Gastroesophageal sphincter (tissue), 4 donors: ENCODE measurements at regions not wholly inside any gene's neighbourhood (a gene's known extent, or its start where the extent isn't known, plus 50 kb on each side); places are given as distances from the start of the nearest gene placed in this dataset.

Experiments
- ATAC-seq: fragments of 150-250 bp; one replicate; pipeline ENCODE4 v1.9.1; 2016; ENCODE audit warnings: mild to moderate bottlenecking, moderate library complexity
- H3K27ac ChIP-seq, 4 donors: fragments of 200-600 bp; sonication (generic) in 3 of 4; 1 replicate in 3 of 4; 2 replicates in 1 of 4; pipeline ENCODE4 v1.5.1; 2016 to 2019
- H3K27me3 ChIP-seq: fragments of 200-600 bp; sonication (generic); one replicate; pipeline ENCODE4 v1.5.1; 2019
- H3K36me3 ChIP-seq, 2 donors: fragments of 200-600 bp; sonication (generic); one replicate each; pipeline ENCODE4 v1.5.1; 2019; ENCODE audit warnings: control low read depth in 1 of 2
- H3K4me1 ChIP-seq, 3 donors: fragments of 200-600 bp; sonication (generic); 1 replicate in 2 of 3; 2 replicates in 1 of 3; pipeline ENCODE4 v1.5.1; 2016 to 2019; ENCODE audit warnings: control low read depth in 2 of 3
- H3K4me3 ChIP-seq, 2 donors: fragments of 200-600 bp; sonication (generic); one replicate each; pipeline ENCODE4 v1.5.1; 2019; ENCODE audit warnings: mild to moderate bottlenecking in 1 of 2, moderate library complexity in 1 of 2
- H3K9me3 ChIP-seq, 3 donors: fragments of 200-600 bp; sonication (generic); one replicate each; pipeline ENCODE4 v1.5.1; 2017 to 2019; ENCODE audit warnings: control low read depth in 2 of 3
- EP300 ChIP-seq: sonication (generic); formaldehyde crosslinking; IDR thresholded peaks from one replicate; pipeline ENCODE4 v1.6.1; 2017; ENCODE audit warnings: antibody characterized with exemption, mild to moderate bottlenecking
- POLR2A ChIP-seq, 2 donors: fragments of 450-650 bp; IDR thresholded peaks; one replicate each; pipeline ENCODE4 v1.6.1; 2017; ENCODE audit warnings: antibody characterized with exemption in 2 of 2, mild to moderate bottlenecking in 2 of 2, moderate library complexity in 1 of 2
- POLR2AphosphoS5 ChIP-seq: sonication (generic); formaldehyde crosslinking; IDR thresholded peaks from one replicate; pipeline ENCODE4 v1.6.1; 2017; ENCODE audit warnings: antibody characterized with exemption
- WGBS, 2 donors: methylation state at CpG; one replicate each; pipeline ENCODE4 v1.1.5; 2018; ENCODE audit warnings: low coverage in 1 of 2; 5-methylcytosine and 5-hydroxymethylcytosine counted together
- TF ChIP-seq, protein P1 (sequence below), 4 experiments: fragments of 200-600 bp in 2 of 4; fragments of 450-650 bp in 2 of 4; sonication (generic) in 1 of 4; IDR thresholded peaks; one replicate each; pipeline ENCODE4 v1.5.1; 2017 to 2019; ENCODE audit warnings: antibody characterized with exemption in 4 of 4, mild to moderate bottlenecking in 2 of 4, moderate library complexity in 2 of 4

DNA sequence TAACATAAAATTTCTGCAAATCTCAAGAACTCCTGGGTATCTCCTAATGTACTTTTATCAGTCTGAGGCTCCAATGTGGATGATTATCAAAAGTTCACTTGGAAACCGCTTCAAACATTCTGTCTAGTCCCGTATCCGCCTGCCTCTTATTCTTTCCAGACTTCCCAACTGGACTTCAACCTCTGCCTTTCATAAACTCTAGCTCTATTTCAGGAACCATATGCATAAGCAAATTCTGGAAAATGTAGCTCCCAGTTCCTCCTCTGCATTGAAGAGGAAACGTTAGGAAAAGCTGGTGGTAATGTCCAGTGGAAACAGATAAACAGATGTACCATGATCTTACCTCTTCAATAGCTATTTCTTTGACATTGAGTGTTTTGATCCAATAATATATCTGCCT lies 285.0 kb downstream of the KCNJ2 start:
- H3K36me3 ChIP-seq, result no peaks in the 10 kb centered on the region
- H3K4me3 ChIP-seq, result no peak overlapping the region
- H3K27me3 ChIP-seq, result no peaks in the 10 kb centered on the region
- no peaks in the 10 kb centered on the region for H3K9me3 ChIP-seq
- no peaks in the 10 kb centered on the region for H3K4me1 ChIP-seq
- no peak overlapping the region for H3K27ac ChIP-seq
- TF ChIP-seq EP300 (no peak), POLR2AphosphoS5 (no peak), POLR2A (IDR thresholded peaks at IDR 0.05) (no peak)
- TF ChIP-seq, protein P1, sequence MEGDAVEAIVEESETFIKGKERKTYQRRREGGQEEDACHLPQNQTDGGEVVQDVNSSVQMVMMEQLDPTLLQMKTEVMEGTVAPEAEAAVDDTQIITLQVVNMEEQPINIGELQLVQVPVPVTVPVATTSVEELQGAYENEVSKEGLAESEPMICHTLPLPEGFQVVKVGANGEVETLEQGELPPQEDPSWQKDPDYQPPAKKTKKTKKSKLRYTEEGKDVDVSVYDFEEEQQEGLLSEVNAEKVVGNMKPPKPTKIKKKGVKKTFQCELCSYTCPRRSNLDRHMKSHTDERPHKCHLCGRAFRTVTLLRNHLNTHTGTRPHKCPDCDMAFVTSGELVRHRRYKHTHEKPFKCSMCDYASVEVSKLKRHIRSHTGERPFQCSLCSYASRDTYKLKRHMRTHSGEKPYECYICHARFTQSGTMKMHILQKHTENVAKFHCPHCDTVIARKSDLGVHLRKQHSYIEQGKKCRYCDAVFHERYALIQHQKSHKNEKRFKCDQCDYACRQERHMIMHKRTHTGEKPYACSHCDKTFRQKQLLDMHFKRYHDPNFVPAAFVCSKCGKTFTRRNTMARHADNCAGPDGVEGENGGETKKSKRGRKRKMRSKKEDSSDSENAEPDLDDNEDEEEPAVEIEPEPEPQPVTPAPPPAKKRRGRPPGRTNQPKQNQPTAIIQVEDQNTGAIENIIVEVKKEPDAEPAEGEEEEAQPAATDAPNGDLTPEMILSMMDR (IDR thresholded peaks at IDR 0.05), result no peak
- 62 to 77% methylated on average over 4 of the region's 4 CpGs for WGBS, 2 donors
- ATAC-seq, result no peak

DNA sequence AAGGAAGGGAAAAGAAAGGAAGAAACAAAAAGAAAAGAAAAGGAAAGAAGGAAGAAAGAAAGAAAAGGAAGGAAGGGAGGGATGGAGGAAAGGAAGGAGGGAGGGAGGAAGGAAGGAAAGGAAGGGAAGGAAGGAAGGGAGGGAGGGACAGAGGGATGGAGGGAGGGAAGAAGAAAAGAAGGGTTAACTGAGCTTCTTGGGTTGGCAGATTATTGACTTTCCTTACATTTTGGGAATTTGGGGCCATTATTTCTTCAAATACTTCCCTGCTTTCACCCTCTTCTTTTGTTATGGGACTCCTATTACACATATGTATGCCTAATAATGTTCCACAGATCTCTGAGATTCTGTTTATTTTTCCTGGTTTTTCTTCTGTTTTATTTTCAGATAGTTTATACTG lies 285.6 kb downstream of the KCNJ2 start:
- H3K36me3 ChIP-seq, result no peaks in the 10 kb centered on the region
- H3K27me3 ChIP-seq, result no peaks in the 10 kb centered on the region
- TF ChIP-seq POLR2AphosphoS5, result no peak
- TF ChIP-seq, protein P1 (IDR thresholded peaks at IDR 0.05), result no peak
- TF ChIP-seq EP300, result no peak
- no peak for TF ChIP-seq POLR2A (IDR thresholded peaks at IDR 0.05)
- no peak overlapping the region for H3K4me3 ChIP-seq
- H3K27ac ChIP-seq, result no peak overlapping the region
- ATAC-seq, result no peak
- no peaks in the 10 kb centered on the region for H3K4me1 ChIP-seq
- no peaks in the 10 kb centered on the region for H3K9me3 ChIP-seq

DNA sequence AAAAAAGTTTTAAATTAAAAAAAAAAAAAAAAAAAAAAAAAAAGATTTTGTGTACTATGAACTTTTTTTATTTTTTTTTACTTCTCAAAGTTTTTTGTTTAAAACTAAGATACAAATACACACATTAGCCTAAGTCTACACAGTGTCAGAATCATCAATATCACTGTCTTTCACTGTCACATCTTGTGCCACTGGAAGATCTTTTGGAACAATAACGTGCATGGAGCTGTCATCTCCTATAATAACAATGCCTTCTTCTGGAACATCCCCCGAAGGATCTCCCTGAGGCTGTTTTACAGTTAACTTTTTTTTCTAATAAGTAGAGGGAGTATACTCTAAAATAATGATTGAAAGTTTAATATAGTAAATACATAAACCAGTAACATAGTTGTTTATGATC lies 295.7 kb downstream of the KCNJ2 start:
- TF ChIP-seq, protein P1 (IDR thresholded peaks at IDR 0.05), result no peak
- TF ChIP-seq EP300, result no peak
- TF ChIP-seq POLR2A (IDR thresholded peaks at IDR 0.05), result no peak
- TF ChIP-seq POLR2AphosphoS5, result no peak
- Histone ChIP-seq H3K27me3 (no peaks in the 10 kb centered on the region), H3K27ac (no peak overlapping the region), H3K4me3 (no peak overlapping the region), H3K4me1 (no peaks in the 10 kb centered on the region), H3K9me3 (no peaks in the 10 kb centered on the region), H3K36me3 (no peaks in the 10 kb centered on the region)
- ATAC-seq, result no peak
- WGBS, 2 donors, result 60 to 66% methylated on average over 2 of the region's 2 CpGs

DNA sequence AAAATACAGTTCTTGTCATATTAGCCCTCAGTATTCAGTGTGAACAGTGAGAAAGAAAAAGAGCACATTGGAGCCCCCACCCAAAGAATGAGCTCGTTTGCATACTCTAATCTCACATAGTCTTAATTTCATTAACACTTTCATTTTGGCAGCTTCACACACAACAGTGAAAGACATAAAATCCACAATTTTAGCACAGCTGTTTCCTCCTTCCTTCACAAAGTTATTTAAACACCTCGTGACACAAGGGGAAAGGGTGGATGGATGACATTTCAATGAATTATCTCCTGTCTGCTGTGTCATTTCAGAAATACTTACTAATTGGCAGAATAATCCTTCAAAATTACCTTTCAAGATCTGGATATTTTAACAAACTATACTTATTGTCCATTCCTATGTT lies 299.3 kb downstream of the KCNJ2 start:
- Histone ChIP-seq H3K4me3 (no peak overlapping the region), H3K4me1 (no peaks in the 10 kb centered on the region), H3K36me3 (no peaks in the 10 kb centered on the region), H3K27me3 (no peaks in the 10 kb centered on the region), H3K9me3 (no peaks in the 10 kb centered on the region), H3K27ac (no peak overlapping the region)
- WGBS, 2 donors, result 39 to 45% methylated on average over 1 to 2 of the region's 2 CpGs
- TF ChIP-seq, protein P1 (IDR thresholded peaks at IDR 0.05), result no peak
- no peak for TF ChIP-seq EP300
- no peak for TF ChIP-seq POLR2AphosphoS5
- TF ChIP-seq POLR2A (IDR thresholded peaks at IDR 0.05), result no peak
- ATAC-seq, result no peak

DNA sequence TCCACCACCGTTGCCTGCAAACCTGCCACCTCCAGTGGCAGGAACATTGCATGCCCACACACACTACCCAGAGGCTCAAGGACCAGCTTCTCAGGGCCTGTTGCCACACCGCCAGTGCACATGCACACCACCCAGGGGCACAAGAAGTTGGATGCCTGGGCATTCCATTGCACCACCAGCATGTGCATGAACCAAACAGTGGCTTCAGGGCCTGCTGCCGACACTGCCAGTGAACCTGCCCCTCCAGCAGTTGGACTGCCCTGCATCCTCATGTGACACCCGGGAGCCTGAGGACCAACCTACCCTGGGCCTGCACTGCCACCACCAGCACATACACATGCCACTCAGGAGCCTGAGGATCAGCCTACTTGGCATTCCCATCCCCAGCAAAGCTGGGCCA lies 303.7 kb downstream of the KCNJ2 start:
- TF ChIP-seq POLR2A (IDR thresholded peaks at IDR 0.05) (no peak), POLR2AphosphoS5 (no peak), EP300 (no peak)
- TF ChIP-seq, protein P1 (IDR thresholded peaks at IDR 0.05), result no peak
- H3K4me3 ChIP-seq, result no peak overlapping the region
- H3K27ac ChIP-seq, result no peak overlapping the region
- WGBS, 2 donors, result 80% methylated on average over 1 of the region's 4 CpGs; no CpG with 5 or more reads in 1 of the 2 donors
- no peaks in the 10 kb centered on the region for H3K27me3 ChIP-seq
- no peaks in the 10 kb centered on the region for H3K9me3 ChIP-seq
- no peaks in the 10 kb centered on the region for H3K4me1 ChIP-seq
- no peaks in the 10 kb centered on the region for H3K36me3 ChIP-seq
- ATAC-seq, result no peak
